Panc1 (cell line): ENCODE measurements at regions not wholly inside any gene's neighbourhood (a gene's known extent, or its start where the extent isn't known, plus 50 kb on each side); places are given as distances from the start of the nearest gene placed in this dataset.

Source experiments
- ATAC-seq: fragments of 200-7000 bp; cut with Tn5 transposase; 2 replicates; pipeline ENCODE4 v1.9.1; 2020; ENCODE audit warnings: mild to moderate bottlenecking, moderate library complexity
- BruUV-seq: library from RNA; stranded (reverse); fragments of 400-500 nt; replicated peaks from 2 replicates; lab custom pipeline; 2021; lab: Mats Ljungman, UMichigan
- CTCF ChIA-PET: fragments of 300-600 bp; sonication (Branson Sonifier 250); formaldehyde crosslinking; loops from one replicate; lab custom pipeline; 2022; ENCODE audit warnings: antibody characterized with exemption; lab: Charles Lee
- POLR2A ChIA-PET: fragments of 300-600 bp; sonication (Branson Sonifier 250); formaldehyde crosslinking; loops from one replicate; lab custom pipeline; 2022; ENCODE audit warnings: antibody characterized with exemption; lab: Charles Lee
- DNase-seq: peaks from one replicate; pipeline ENCODE4 v3.0.0-alpha.2; 2010; ENCODE audit warnings: low read depth, low spot score
- H3K27ac ChIP-seq: 2 replicates; pipeline ENCODE4 v1.5.1; 2011; ENCODE audit warnings: mild to moderate bottlenecking, low read length, inconsistent platforms
- H3K27me3 ChIP-seq: fragments of 200-500 bp; sonication (Bioruptor generic); 2 replicates; pipeline ENCODE4 v1.6.0; 2014; ENCODE audit warnings: low read length, inconsistent platforms; ENCODE audit not compliant: control insufficient read depth, insufficient read depth
- H3K36me3 ChIP-seq: fragments of 200-500 bp; sonication (Bioruptor generic); 2 replicates; pipeline ENCODE4 v1.5.1; 2014; ENCODE audit warnings: inconsistent platforms, mild to moderate bottlenecking, low read length, moderate library complexity; ENCODE audit not compliant: control insufficient read depth, insufficient read depth
- H3K4me1 ChIP-seq: 2 replicates; pipeline ENCODE4 v1.5.1; 2011; ENCODE audit warnings: inconsistent platforms, mild to moderate bottlenecking, low read length, moderate library complexity; ENCODE audit not compliant: control insufficient read depth, insufficient read depth
- H3K4me3 ChIP-seq, 2 experiments: 2 replicates each; pipeline ENCODE4 v1.5.1; 2011 to 2012; ENCODE audit warnings: low read depth in 2 of 2, low read length in 2 of 2, mild to moderate bottlenecking in 2 of 2, inconsistent platforms in 1 of 2, moderate library complexity in 1 of 2
- H3K9me3 ChIP-seq: fragments of 200-500 bp; sonication (Bioruptor generic); 2 replicates; pipeline ENCODE4 v1.5.1; 2014; ENCODE audit warnings: low read depth, mild to moderate bottlenecking, inconsistent platforms, low read length, moderate library complexity; ENCODE audit not compliant: control insufficient read depth, insufficient read depth
- CTCF ChIP-seq: fragments of 450-650 bp; IDR thresholded peaks from 2 replicates; pipeline ENCODE4 v1.5.1; 2017; ENCODE audit warnings: mild to moderate bottlenecking
- POLR2AphosphoS5 ChIP-seq: IDR thresholded peaks from 2 replicates; pipeline ENCODE4 v1.6.1; 2012; ENCODE audit warnings: mild to moderate bottlenecking, low read depth, low read length, moderate library complexity
- REST ChIP-seq, 2 experiments: IDR thresholded peaks; 2 replicates each; pipeline ENCODE4 v1.6.1; 2011 to 2012; ENCODE audit warnings: low read depth in 2 of 2, control low read depth in 1 of 2, low read length in 1 of 2, mild to moderate bottlenecking in 1 of 2, moderate library complexity in 1 of 2; ENCODE audit not compliant: insufficient read depth in 1 of 2
- SIN3A ChIP-seq: IDR thresholded peaks from 2 replicates; pipeline ENCODE4 v1.6.1; 2012; ENCODE audit warnings: low read depth, mild to moderate bottlenecking, low read length, moderate library complexity, borderline replicate concordance; ENCODE audit not compliant: insufficient read depth
- TCF7L2 ChIP-seq: IDR thresholded peaks from 2 replicates; pipeline ENCODE4 v1.6.1; 2011; ENCODE audit warnings: mild to moderate bottlenecking, low read depth, low read length, inconsistent platforms
- in situ Hi-C: cut with HindIII; loops from 2 replicates; pipeline ENCODE4 v1.10.0; 2016; ENCODE audit warnings: low sequenced_read_pairs, low pct_unique_long_range_greater_than_20kb
- intact Hi-C: fragments of 100-400 bp; cut with micrococcal nuclease; formaldehyde crosslinking; loops from one replicate; pipeline ENCODE4 v1.10.0; 2022; ENCODE audit not compliant: unreplicated experiment

GRCh38 chr5:30142432-30142831 lies 1051.1 kb upstream of the CDH6 start:
- in situ Hi-C loops (no loop called here), intact Hi-C loops (no loop called here)
- no peaks in the 10 kb centered on the region for H3K4me1 ChIP-seq
- no peak for ATAC-seq
- no peaks in the 10 kb centered on the region for H3K36me3 ChIP-seq
- H3K27ac ChIP-seq = no peak overlapping the region
- no peaks in the 10 kb centered on the region for H3K9me3 ChIP-seq
- CTCF ChIA-PET = no interaction called here
- no TSS peak for BruUV-seq
- DNase-seq = no peak
- no peak overlapping the region for H3K4me3 ChIP-seq
- no peak for TF ChIP-seq REST (IDR thresholded peaks at IDR 0.05; ENCODE audit: insufficient read depth in 1 of 2, low read depth in 2 of 2, low read length in 1 of 2)
- TF ChIP-seq POLR2AphosphoS5 = no peak
- TF ChIP-seq CTCF = no peak
- no peak for TF ChIP-seq SIN3A
- TF ChIP-seq TCF7L2 = no peak
- no peaks in the 10 kb centered on the region for H3K27me3 ChIP-seq
- POLR2A ChIA-PET = no interaction called here

GRCh38 chr5:30121043-30121442 lies 1072.4 kb upstream of the CDH6 start:
- H3K27me3 ChIP-seq = no peaks in the 10 kb centered on the region
- DNase-seq (no peak), ATAC-seq (no peak)
- BruUV-seq = no TSS peak
- H3K4me1 ChIP-seq = no peaks in the 10 kb centered on the region
- intact Hi-C loops (no loop called here), in situ Hi-C loops (no loop called here)
- POLR2A ChIA-PET = no interaction called here
- CTCF ChIA-PET = no interaction called here
- no peak overlapping the region for H3K4me3 ChIP-seq
- no peak overlapping the region for H3K27ac ChIP-seq
- no peaks in the 10 kb centered on the region for H3K9me3 ChIP-seq
- TF ChIP-seq SIN3A (no peak), CTCF (no peak), TCF7L2 (no peak), REST (IDR thresholded peaks at IDR 0.05; ENCODE audit: insufficient read depth in 1 of 2, low read depth in 2 of 2, low read length in 1 of 2) (no peak), POLR2AphosphoS5 (no peak)
- no peaks in the 10 kb centered on the region for H3K36me3 ChIP-seq
